GM18868 (cell line): ENCODE measurements at regions not wholly inside any gene's neighbourhood (a gene's known extent, or its start where the extent isn't known, plus 50 kb on each side); places are given as distances from the start of the nearest gene placed in this dataset.

Experiments used
- ATAC-seq: cut with Tn5 transposase; IDR thresholded peaks from one replicate; pipeline ENCODE4 v1.9.1; 2021; ENCODE audit warnings: mild to moderate bottlenecking, moderate library complexity; ENCODE audit not compliant: unreplicated experiment

- ATAC-seq: no peak
Observed at GRCh38 chr12:91239481-91239880, 56.9 kb upstream of the DCN start.
